OCI-LY7 (cell line): ENCODE measurements at regions not wholly inside any gene's neighbourhood (a gene's known extent, or its start where the extent isn't known, plus 50 kb on each side); places are given as distances from the start of the nearest gene placed in this dataset.

ENCODE experiments used
- BruUV-seq: library from RNA; stranded (reverse); fragments of 400-500 nt; replicated peaks from 2 replicates; lab custom pipeline; 2021; lab: Mats Ljungman, UMichigan
- CTCF ChIA-PET: fragments of 300-600 bp; sonication (Branson Sonifier 250); formaldehyde crosslinking; loops from one replicate; lab custom pipeline; 2022; ENCODE audit warnings: antibody characterized with exemption; ENCODE audit not compliant: unreplicated experiment; lab: Charles Lee
- POLR2A ChIA-PET: fragments of 300-600 bp; sonication (Branson Sonifier 250); formaldehyde crosslinking; loops from one replicate; lab custom pipeline; 2022; ENCODE audit warnings: antibody characterized with exemption; lab: Charles Lee
- DNase-seq: peaks from one replicate; pipeline ENCODE4 v3.0.0-alpha.2; 2015; ENCODE audit warnings: low spot score
- H2AFZ ChIP-seq: fragments of 200-600 bp; sonication (generic), shearing (Covaris generic); 2 replicates; pipeline ENCODE4 v1.6.1; 2014; ENCODE audit warnings: mild to moderate bottlenecking, antibody characterized with exemption, low read length, moderate library complexity
- H3K27ac ChIP-seq: fragments of 200-600 bp; sonication (generic); 2 replicates; pipeline ENCODE4 v1.5.1; 2014; ENCODE audit warnings: mixed run types, low read depth, mild to moderate bottlenecking, moderate library complexity, low read length, inconsistent platforms; ENCODE audit not compliant: poor library complexity, severe bottlenecking
- H3K36me3 ChIP-seq: fragments of 200-600 bp; sonication (generic); 2 replicates; pipeline ENCODE4 v1.6.1; 2014; ENCODE audit warnings: mild to moderate bottlenecking, antibody characterized with exemption, low read length, moderate library complexity, mixed read lengths; ENCODE audit not compliant: insufficient read depth
- H3K4me1 ChIP-seq: fragments of 200-600 bp; sonication (generic); 2 replicates; pipeline ENCODE4 v1.5.1; 2014; ENCODE audit warnings: mild to moderate bottlenecking, low read length; ENCODE audit not compliant: insufficient read depth, poor library complexity, severe bottlenecking
- H3K4me2 ChIP-seq: fragments of 200-600 bp; sonication (generic); 2 replicates; pipeline ENCODE4 v1.6.1; 2014; ENCODE audit warnings: mild to moderate bottlenecking, low read length
- H3K4me3 ChIP-seq: fragments of 200-600 bp; sonication (generic); 2 replicates; pipeline ENCODE4 v1.5.1; 2014; ENCODE audit warnings: mild to moderate bottlenecking, low read depth, low read length; ENCODE audit not compliant: poor library complexity, severe bottlenecking
- H3K79me2 ChIP-seq: fragments of 200-600 bp; sonication (generic); 2 replicates; pipeline ENCODE4 v1.6.1; 2016; ENCODE audit warnings: low read depth, mild to moderate bottlenecking, low read length, moderate library complexity, mixed read lengths; ENCODE audit not compliant: insufficient read depth
- H3K9me2 ChIP-seq: fragments of 200-600 bp; sonication (generic); 2 replicates; pipeline ENCODE4 v1.6.1; 2016; ENCODE audit warnings: mild to moderate bottlenecking, low read length, mixed read lengths; ENCODE audit not compliant: insufficient read depth
- H3K9me3 ChIP-seq: fragments of 200-600 bp; sonication (generic); 2 replicates; pipeline ENCODE4 v1.6.1; 2014; ENCODE audit warnings: mild to moderate bottlenecking, mixed run types, low read length, mixed read lengths
- H4K20me1 ChIP-seq: fragments of 200-600 bp; sonication (generic); 2 replicates; pipeline ENCODE4 v1.6.1; 2014; ENCODE audit warnings: mild to moderate bottlenecking, antibody characterized with exemption, low read length, moderate library complexity, mixed read lengths; ENCODE audit not compliant: insufficient read depth
- EZH2phosphoT487 ChIP-seq: fragments of 200-600 bp; sonication (generic); IDR thresholded peaks from 2 replicates; pipeline ENCODE4 v1.6.1; 2018; ENCODE audit warnings: low read depth, borderline replicate concordance, mild to moderate bottlenecking, mixed run types, antibody characterized with exemption, low read length, moderate library complexity, mixed read lengths
- intact Hi-C: fragments of 100-400 bp; cut with micrococcal nuclease; formaldehyde crosslinking; loops from one replicate; pipeline ENCODE4 v1.10.0; 2022; ENCODE audit not compliant: unreplicated experiment
- TF ChIP-seq, protein P1 (sequence below): fragments of 200-600 bp; sonication (generic); conservative IDR thresholded peaks from 2 replicates; pipeline ENCODE4 v1.5.1; 2014; ENCODE audit warnings: mild to moderate bottlenecking, antibody characterized with exemption, low read length, moderate library complexity, mixed read lengths

GRCh38 chr12:58395470-58395869 lies 454.1 kb downstream of the ATP23 start:
- H3K4me3 ChIP-seq: no peak overlapping the region
- H3K79me2 ChIP-seq: no peaks in the 10 kb centered on the region
- no peak for DNase-seq
- ChIA-PET CTCF (no interaction called here), POLR2A (no interaction called here)
- no peak overlapping the region for H2AFZ ChIP-seq
- H3K4me2 ChIP-seq: no peak overlapping the region
- no peaks in the 10 kb centered on the region for H3K36me3 ChIP-seq
- no peak for TF ChIP-seq EZH2phosphoT487
- TF ChIP-seq, protein P1, sequence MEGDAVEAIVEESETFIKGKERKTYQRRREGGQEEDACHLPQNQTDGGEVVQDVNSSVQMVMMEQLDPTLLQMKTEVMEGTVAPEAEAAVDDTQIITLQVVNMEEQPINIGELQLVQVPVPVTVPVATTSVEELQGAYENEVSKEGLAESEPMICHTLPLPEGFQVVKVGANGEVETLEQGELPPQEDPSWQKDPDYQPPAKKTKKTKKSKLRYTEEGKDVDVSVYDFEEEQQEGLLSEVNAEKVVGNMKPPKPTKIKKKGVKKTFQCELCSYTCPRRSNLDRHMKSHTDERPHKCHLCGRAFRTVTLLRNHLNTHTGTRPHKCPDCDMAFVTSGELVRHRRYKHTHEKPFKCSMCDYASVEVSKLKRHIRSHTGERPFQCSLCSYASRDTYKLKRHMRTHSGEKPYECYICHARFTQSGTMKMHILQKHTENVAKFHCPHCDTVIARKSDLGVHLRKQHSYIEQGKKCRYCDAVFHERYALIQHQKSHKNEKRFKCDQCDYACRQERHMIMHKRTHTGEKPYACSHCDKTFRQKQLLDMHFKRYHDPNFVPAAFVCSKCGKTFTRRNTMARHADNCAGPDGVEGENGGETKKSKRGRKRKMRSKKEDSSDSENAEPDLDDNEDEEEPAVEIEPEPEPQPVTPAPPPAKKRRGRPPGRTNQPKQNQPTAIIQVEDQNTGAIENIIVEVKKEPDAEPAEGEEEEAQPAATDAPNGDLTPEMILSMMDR: no peak
- BruUV-seq: no TSS peak
- H4K20me1 ChIP-seq: no peaks in the 10 kb centered on the region
- no peaks in the 10 kb centered on the region for H3K9me2 ChIP-seq
- intact Hi-C loops: no loop called here
- no peaks in the 10 kb centered on the region for H3K9me3 ChIP-seq
- H3K4me1 ChIP-seq: no peaks in the 10 kb centered on the region
- no peak overlapping the region for H3K27ac ChIP-seq

DNA sequence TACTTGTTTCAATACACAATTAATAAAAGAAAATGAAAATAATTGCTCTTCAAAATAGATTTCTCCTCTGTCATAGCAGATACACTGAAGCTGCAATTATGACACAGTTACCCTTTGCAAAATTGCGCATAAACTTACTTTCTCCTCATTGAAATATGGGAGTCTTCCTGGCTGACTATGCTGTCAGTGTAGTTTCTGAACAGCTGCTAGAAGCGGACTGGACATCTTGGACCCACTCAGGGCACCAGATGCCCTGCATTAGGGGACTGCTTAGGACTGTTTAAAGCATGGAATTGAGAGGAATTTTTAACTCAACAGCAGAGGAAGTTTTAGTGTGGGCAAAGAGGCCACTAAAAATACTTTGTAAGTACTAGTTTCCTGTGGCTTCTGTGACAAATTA lies 454.9 kb downstream of the ATP23 start:
- BruUV-seq: no TSS peak
- Histone ChIP-seq H3K4me2 (no peak overlapping the region), H3K4me1 (no peaks in the 10 kb centered on the region), H3K9me2 (no peaks in the 10 kb centered on the region), H2AFZ (no peak overlapping the region), H3K9me3 (no peaks in the 10 kb centered on the region), H3K79me2 (no peaks in the 10 kb centered on the region), H3K4me3 (no peak overlapping the region), H3K36me3 (no peaks in the 10 kb centered on the region), H3K27ac (no peak overlapping the region), H4K20me1 (no peaks in the 10 kb centered on the region)
- no peak for DNase-seq
- TF ChIP-seq, protein P1: no peak
- TF ChIP-seq EZH2phosphoT487: no peak
- intact Hi-C loops: no loop called here
- CTCF ChIA-PET: no interaction called here
- POLR2A ChIA-PET: interaction anchor here (0.7 to 2.0 kb wide), 2 partner anchors 11 to 31 kb away, joined by 3 to 4 read pairs; no protein-coding TSS in a partner anchor

DNA sequence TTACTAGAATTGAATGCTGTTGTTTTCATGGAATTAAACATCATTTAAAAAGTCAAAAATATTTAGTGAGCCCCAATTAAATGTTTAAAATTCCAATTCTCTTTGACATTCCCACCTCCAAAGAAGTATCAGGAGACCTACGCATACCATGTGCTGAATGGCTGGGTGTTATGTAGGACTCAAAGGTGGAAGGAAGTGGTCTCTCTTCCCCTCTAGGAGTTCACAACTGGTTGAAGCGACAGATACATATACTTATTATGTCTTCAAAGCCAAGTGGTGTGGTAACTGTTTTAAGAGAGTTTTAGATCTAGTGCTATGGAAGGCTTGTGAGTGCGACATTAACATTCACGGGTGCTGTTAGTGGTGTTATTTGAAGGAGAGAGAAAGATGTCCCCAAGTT lies 464.0 kb downstream of the ATP23 start:
- H3K79me2 ChIP-seq: no peaks in the 10 kb centered on the region
- no peaks in the 10 kb centered on the region for H3K9me3 ChIP-seq
- ChIA-PET CTCF (no interaction called here), POLR2A (no interaction called here)
- no peak overlapping the region for H2AFZ ChIP-seq
- no peak overlapping the region for H3K4me3 ChIP-seq
- no peak overlapping the region for H3K27ac ChIP-seq
- no peaks in the 10 kb centered on the region for H3K4me1 ChIP-seq
- no peak for TF ChIP-seq EZH2phosphoT487
- TF ChIP-seq, protein P1: no peak
- H3K4me2 ChIP-seq: no peak overlapping the region
- no peaks in the 10 kb centered on the region for H3K9me2 ChIP-seq
- intact Hi-C loops: no loop called here
- no TSS peak for BruUV-seq
- DNase-seq: no peak
- H4K20me1 ChIP-seq: no peaks in the 10 kb centered on the region
- H3K36me3 ChIP-seq: no peaks in the 10 kb centered on the region
